ENCODE measurements at regions not wholly inside any gene's neighbourhood (a gene's known extent, or its start where the extent isn't known, plus 50 kb on each side); places are given as distances from the start of the nearest gene placed in this dataset.

DNA sequence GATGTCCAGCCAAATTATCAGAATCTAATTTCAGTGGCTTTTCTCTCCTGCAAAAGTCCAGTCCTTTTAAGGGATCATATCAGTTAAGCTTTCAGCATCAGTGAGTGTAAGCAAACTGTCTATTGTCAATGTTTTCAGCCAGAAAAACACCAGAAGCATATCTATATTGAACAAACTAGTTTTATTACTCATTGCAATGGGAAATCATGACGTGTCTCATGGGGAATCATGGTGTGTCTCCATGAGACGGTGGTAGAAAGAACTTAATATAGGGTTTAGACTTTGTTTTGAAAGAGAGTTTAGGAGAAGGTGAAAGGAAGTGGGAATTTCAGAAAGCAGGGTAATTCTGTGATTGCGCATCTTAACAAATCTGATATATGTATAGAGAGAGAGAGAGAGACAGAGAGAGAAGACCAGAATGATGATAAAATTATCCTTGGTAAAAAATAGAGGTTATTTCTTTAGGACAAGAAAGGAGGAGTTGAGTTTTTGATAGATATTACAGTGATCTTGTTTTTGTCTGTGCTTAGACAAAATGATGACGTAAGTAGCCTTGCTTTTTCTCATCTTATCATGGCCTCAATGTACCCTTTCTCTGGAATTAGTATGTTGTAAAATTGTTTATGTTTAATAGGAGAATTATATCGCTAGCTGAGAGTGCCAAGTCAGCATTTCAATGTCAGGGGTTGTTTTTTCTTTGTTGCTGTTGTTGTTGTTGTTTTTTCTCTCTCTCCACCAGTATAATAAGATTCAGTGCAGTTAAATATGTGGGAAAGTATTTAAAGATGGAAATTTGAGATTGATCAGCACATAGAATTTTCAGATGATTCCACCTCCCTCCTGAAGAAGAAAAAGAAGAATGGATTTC lies 129.9 kb upstream of the OSTN start:
- TF ChIP-seq, protein P1, sequence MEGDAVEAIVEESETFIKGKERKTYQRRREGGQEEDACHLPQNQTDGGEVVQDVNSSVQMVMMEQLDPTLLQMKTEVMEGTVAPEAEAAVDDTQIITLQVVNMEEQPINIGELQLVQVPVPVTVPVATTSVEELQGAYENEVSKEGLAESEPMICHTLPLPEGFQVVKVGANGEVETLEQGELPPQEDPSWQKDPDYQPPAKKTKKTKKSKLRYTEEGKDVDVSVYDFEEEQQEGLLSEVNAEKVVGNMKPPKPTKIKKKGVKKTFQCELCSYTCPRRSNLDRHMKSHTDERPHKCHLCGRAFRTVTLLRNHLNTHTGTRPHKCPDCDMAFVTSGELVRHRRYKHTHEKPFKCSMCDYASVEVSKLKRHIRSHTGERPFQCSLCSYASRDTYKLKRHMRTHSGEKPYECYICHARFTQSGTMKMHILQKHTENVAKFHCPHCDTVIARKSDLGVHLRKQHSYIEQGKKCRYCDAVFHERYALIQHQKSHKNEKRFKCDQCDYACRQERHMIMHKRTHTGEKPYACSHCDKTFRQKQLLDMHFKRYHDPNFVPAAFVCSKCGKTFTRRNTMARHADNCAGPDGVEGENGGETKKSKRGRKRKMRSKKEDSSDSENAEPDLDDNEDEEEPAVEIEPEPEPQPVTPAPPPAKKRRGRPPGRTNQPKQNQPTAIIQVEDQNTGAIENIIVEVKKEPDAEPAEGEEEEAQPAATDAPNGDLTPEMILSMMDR (IDR thresholded peaks at IDR 0.05; ENCODE audit: low read length), result no peak
- no peak for TF ChIP-seq EZH2 (optimal IDR thresholded peaks at IDR 0.05; ENCODE audit: low read depth, low read length)
